Erythroblast (primary cell): ENCODE measurements at regions not wholly inside any gene's neighbourhood (a gene's known extent, or its start where the extent isn't known, plus 50 kb on each side); places are given as distances from the start of the nearest gene placed in this dataset.

Source experiments
- DNase-seq, 2 experiments: peaks; one replicate each; lab custom pipeline; 2025; lab: John Stamatoyannopoulos, UW
- GATA1 ChIP-seq: IDR thresholded peaks from 2 replicates; pipeline ENCODE4 v1.6.1; 2011; ENCODE audit warnings: low read depth, mild to moderate bottlenecking, control low read depth, low read length, moderate library complexity
- POLR2A ChIP-seq: IDR thresholded peaks from 2 replicates; pipeline ENCODE4 v1.6.1; 2011; ENCODE audit warnings: mild to moderate bottlenecking, low read length

GRCh38 chr1:198966519-198966918, 327.7 kb downstream of the PTPRC start:
- no peak for DNase-seq

GRCh38 chr1:198967566-198967965, 328.7 kb downstream of the PTPRC start:
- no peak for TF ChIP-seq GATA1
- no peak for TF ChIP-seq POLR2A
- DNase-seq: no peak

More at GRCh38 chr1:198966519-198966918, 327.7 kb downstream of the PTPRC start:
- TF ChIP-seq POLR2A: no peak
- TF ChIP-seq GATA1: no peak

- DNase-seq: no peak
- TF ChIP-seq POLR2A (no peak), GATA1 (no peak)
Observed at GRCh38 chr1:198968866-198969265, 330.0 kb downstream of the PTPRC start.

GRCh38 chr1:198969981-198970380, 331.1 kb downstream of the PTPRC start:
- DNase-seq: no peak
- TF ChIP-seq POLR2A (no peak), GATA1 (no peak)

- DNase-seq: peak in 1 of 2 experiments; percentile 29
- TF ChIP-seq POLR2A: no peak
- no peak for TF ChIP-seq GATA1
Observed at GRCh38 chr1:198970916-198971315, 332.1 kb downstream of the PTPRC start.

- TF ChIP-seq POLR2A (no peak), GATA1 (no peak)
- no peak for DNase-seq
Observed at GRCh38 chr1:198977909-198978308, 339.1 kb downstream of the PTPRC start.

GRCh38 chr1:198978523-198978922, 339.7 kb downstream of the PTPRC start:
- no peak for DNase-seq
- TF ChIP-seq POLR2A (no peak), GATA1 (no peak)

- no peak for TF ChIP-seq POLR2A
- no peak for TF ChIP-seq GATA1
- no peak for DNase-seq
Observed at GRCh38 chr1:198986036-198986435, 347.2 kb downstream of the PTPRC start.

- no peak for DNase-seq
- TF ChIP-seq POLR2A (no peak), GATA1 (no peak)
Observed at GRCh38 chr1:198986442-198986841, 347.6 kb downstream of the PTPRC start.

GRCh38 chr1:199002661-199003060, 363.8 kb downstream of the PTPRC start:
- no peak for TF ChIP-seq GATA1
- TF ChIP-seq POLR2A: no peak
- no peak for DNase-seq

GRCh38 chr1:199007423-199007822, 368.6 kb downstream of the PTPRC start:
- no peak for DNase-seq
- TF ChIP-seq POLR2A (no peak), GATA1 (no peak)

- TF ChIP-seq GATA1 (no peak), POLR2A (no peak)
- no peak for DNase-seq
Observed at GRCh38 chr1:199009447-199009846, 370.6 kb downstream of the PTPRC start.

- no peak for DNase-seq
- TF ChIP-seq GATA1 (no peak), POLR2A (no peak)
Observed at GRCh38 chr1:199010492-199010891, 371.7 kb downstream of the PTPRC start.

GRCh38 chr1:199010933-199011332, 372.1 kb downstream of the PTPRC start:
- TF ChIP-seq GATA1 (no peak), POLR2A (no peak)
- DNase-seq: no peak

GRCh38 chr1:199015799-199016198, 377.0 kb downstream of the PTPRC start:
- TF ChIP-seq POLR2A (no peak), GATA1 (no peak)
- DNase-seq: no peak
